ENCODE measurements at regions not wholly inside any gene's neighbourhood (a gene's known extent, or its start where the extent isn't known, plus 50 kb on each side); places are given as distances from the start of the nearest gene placed in this dataset.

- no peak for TF ChIP-seq ARID3A (IDR thresholded peaks at IDR 0.05; ENCODE audit: borderline replicate concordance, low read depth, low read length)
- TF ChIP-seq MAFF (IDR thresholded peaks at IDR 0.05; ENCODE audit: low read length) = no peak
- TF ChIP-seq ARHGAP35 (IDR thresholded peaks at IDR 0.05; ENCODE audit: partially characterized antibody) = no peak
Measured at GRCh38 chrX:25941559-25942250, 196.4 kb upstream of the MAGEB18 start.

Measured in K562 (cell line).